Brain microvascular endothelial cell (primary cell): ENCODE measurements at regions not wholly inside any gene's neighbourhood (a gene's known extent, or its start where the extent isn't known, plus 50 kb on each side); places are given as distances from the start of the nearest gene placed in this dataset.

Experiments
- DNase-seq: peaks from one replicate; pipeline ENCODE4 v3.0.0-alpha.2; 2020
- H3K27ac ChIP-seq: fragments of 250-450 bp; sonication (Bioruptor Pico); 2 replicates; pipeline ENCODE4 v1.5.1; 2020; ENCODE audit warnings: mild to moderate bottlenecking, moderate library complexity
- H3K27me3 ChIP-seq: fragments of 250-450 bp; sonication (Bioruptor Pico); replicated peaks from 2 replicates; pipeline ENCODE4 v1.5.1; 2020; ENCODE audit warnings: mild to moderate bottlenecking
- H3K36me3 ChIP-seq: fragments of 250-450 bp; sonication (Bioruptor Pico); replicated peaks from 2 replicates; pipeline ENCODE4 v1.5.1; 2020; ENCODE audit warnings: mild to moderate bottlenecking
- H3K4me3 ChIP-seq: 2 replicates; pipeline ENCODE4 v1.5.1; 2011; ENCODE audit warnings: low read depth, mild to moderate bottlenecking, control low read depth, low read length, moderate library complexity
- CTCF ChIP-seq: IDR thresholded peaks from 2 replicates; pipeline ENCODE4 v1.5.1; 2011; ENCODE audit warnings: low read depth, mild to moderate bottlenecking, moderate library complexity, low read length, control low read depth, inconsistent platforms; ENCODE audit errors: missing control alignments
- in situ Hi-C: cut with HindIII; loops from 2 replicates; pipeline ENCODE4 v1.10.0; 2017; ENCODE audit warnings: low sequenced_read_pairs, low pct_ligation_motif_present

GRCh38 chr6:44008821-44009370 lies 118.4 kb downstream of the MRPL14 start:
- DNase-seq: no peak
- Histone ChIP-seq H3K27ac (no peak overlapping the region), H3K27me3 (no peaks in the 10 kb centered on the region), H3K4me3 (no peak overlapping the region), H3K36me3 (no peaks in the 10 kb centered on the region)
- in situ Hi-C loops: no loop called here
- no peak for TF ChIP-seq CTCF

- H3K27me3 ChIP-seq: no peaks in the 10 kb centered on the region
- no peak overlapping the region for H3K27ac ChIP-seq
- in situ Hi-C loops: no loop called here
- no peak overlapping the region for H3K4me3 ChIP-seq
- TF ChIP-seq CTCF: no peak
- DNase-seq: no peak
- H3K36me3 ChIP-seq: no peaks in the 10 kb centered on the region
Measured at GRCh38 chr6:44007818-44008621, 119.2 kb downstream of the MRPL14 start.

- no peak for TF ChIP-seq CTCF
- no peak for DNase-seq
- in situ Hi-C loops: no loop called here
- Histone ChIP-seq H3K36me3 (no peaks in the 10 kb centered on the region), H3K4me3 (no peak overlapping the region), H3K27me3 (no peaks in the 10 kb centered on the region), H3K27ac (no peak overlapping the region)
Measured at GRCh38 chr6:44006872-44007303, 120.4 kb downstream of the MRPL14 start.

- DNase-seq: no peak
- no peak overlapping the region for H3K4me3 ChIP-seq
- no peaks in the 10 kb centered on the region for H3K36me3 ChIP-seq
- in situ Hi-C loops: no loop called here
- no peaks in the 10 kb centered on the region for H3K27me3 ChIP-seq
- no peak for TF ChIP-seq CTCF
- H3K27ac ChIP-seq: no peak overlapping the region
Measured at GRCh38 chr6:44006123-44006871, 121.0 kb downstream of the MRPL14 start.

- TF ChIP-seq CTCF: no peak
- H3K36me3 ChIP-seq: no peaks in the 10 kb centered on the region
- H3K27me3 ChIP-seq: no peaks in the 10 kb centered on the region
- no peak overlapping the region for H3K27ac ChIP-seq
- no peak overlapping the region for H3K4me3 ChIP-seq
- DNase-seq: no peak
- in situ Hi-C loops: no loop called here
Measured at GRCh38 chr6:44005507-44005903, 121.7 kb downstream of the MRPL14 start.
